DOHH2 (cell line): ENCODE measurements at regions not wholly inside any gene's neighbourhood (a gene's known extent, or its start where the extent isn't known, plus 50 kb on each side); places are given as distances from the start of the nearest gene placed in this dataset.

Experiments
- H3F3A ChIP-seq: fragments of 200-600 bp; sonication (generic), shearing (Covaris generic); 2 replicates; pipeline ENCODE4 v1.6.0; 2016; ENCODE audit warnings: antibody characterized with exemption, mild to moderate bottlenecking; ENCODE audit not compliant: control insufficient read depth, insufficient read depth
- H3K27ac ChIP-seq: fragments of 200-600 bp; sonication (generic); 2 replicates; pipeline ENCODE4 v1.5.1; 2014; ENCODE audit warnings: low read depth, mild to moderate bottlenecking, low read length, moderate library complexity
- H3K27me3 ChIP-seq: fragments of 200-600 bp; sonication (generic); 2 replicates; pipeline ENCODE4 v1.6.1; 2014; ENCODE audit warnings: mild to moderate bottlenecking, low read length, mixed read lengths; ENCODE audit not compliant: control insufficient read depth
- H3K36me3 ChIP-seq: fragments of 200-600 bp; sonication (generic); 2 replicates; pipeline ENCODE4 v1.6.1; 2014; ENCODE audit warnings: mild to moderate bottlenecking, low read length, moderate library complexity, mixed read lengths; ENCODE audit not compliant: control insufficient read depth
- H3K4me1 ChIP-seq: fragments of 200-600 bp; sonication (generic); 2 replicates; pipeline ENCODE4 v1.6.1; 2014; ENCODE audit warnings: mild to moderate bottlenecking, low read length, mixed read lengths; ENCODE audit not compliant: control insufficient read depth
- H3K4me2 ChIP-seq: fragments of 200-600 bp; sonication (generic); 2 replicates; pipeline ENCODE4 v1.6.0; 2014; ENCODE audit warnings: mild to moderate bottlenecking, low read length, moderate library complexity
- H3K4me3 ChIP-seq: fragments of 200-600 bp; sonication (generic); 2 replicates; pipeline ENCODE4 v1.5.1; 2014; ENCODE audit warnings: mild to moderate bottlenecking, low read length, mixed read lengths
- H3K79me2 ChIP-seq: fragments of 200-600 bp; sonication (generic); 2 replicates; pipeline ENCODE4 v1.6.1; 2014; ENCODE audit warnings: mild to moderate bottlenecking, low read length, mixed read lengths; ENCODE audit not compliant: control insufficient read depth
- H3K9me2 ChIP-seq: fragments of 200-600 bp; sonication (generic); replicated peaks from 2 replicates; pipeline ENCODE4 v1.6.1; 2014; ENCODE audit warnings: mild to moderate bottlenecking, low read length, mixed read lengths; ENCODE audit not compliant: control insufficient read depth
- H3K9me3 ChIP-seq: fragments of 200-600 bp; sonication (generic); 2 replicates; pipeline ENCODE4 v1.6.1; 2014; ENCODE audit warnings: antibody characterized with exemption, low read length, mixed read lengths; ENCODE audit not compliant: control insufficient read depth, insufficient read depth
- H4K20me1 ChIP-seq: fragments of 200-600 bp; sonication (generic); 2 replicates; pipeline ENCODE4 v1.6.0; 2014; ENCODE audit warnings: low read depth, mild to moderate bottlenecking, antibody characterized with exemption, low read length, moderate library complexity; ENCODE audit not compliant: control insufficient read depth, insufficient read depth
- CTCF ChIP-seq: fragments of 200-600 bp; sonication (generic); IDR thresholded peaks from one replicate; pipeline ENCODE4 v1.5.1; 2014; ENCODE audit warnings: antibody characterized with exemption, mild to moderate bottlenecking, low read depth, low read length; ENCODE audit not compliant: poor library complexity, severe bottlenecking
- EZH2phosphoT487 ChIP-seq: fragments of 200-600 bp; sonication (generic); IDR thresholded peaks from 2 replicates; pipeline ENCODE4 v1.6.1; 2017; ENCODE audit warnings: borderline replicate concordance, mild to moderate bottlenecking, antibody characterized with exemption, low read length, moderate library complexity, mixed read lengths

GRCh38 chr1:111015222-111015621 is 51.5 kb upstream of the LRIF1 start:
- Histone ChIP-seq H3K4me1 (no peaks in the 10 kb centered on the region), H3F3A (no peaks in the 10 kb centered on the region), H3K4me3 (no peak overlapping the region), H3K4me2 (no peak overlapping the region), H4K20me1 (no peaks in the 10 kb centered on the region), H3K79me2 (no peaks in the 10 kb centered on the region), H3K9me3 (no peaks in the 10 kb centered on the region), H3K27ac (no peak overlapping the region), H3K9me2 (no peaks in the 10 kb centered on the region), H3K27me3 (no peaks in the 10 kb centered on the region), H3K36me3 (no peaks in the 10 kb centered on the region)
- TF ChIP-seq EZH2phosphoT487 = no peak
- no peak for TF ChIP-seq CTCF
